ENCODE measurements at regions not wholly inside any gene's neighbourhood (a gene's known extent, or its start where the extent isn't known, plus 50 kb on each side); places are given as distances from the start of the nearest gene placed in this dataset.
"Not testable (repeated sequence)": the region's sequence is repeated elsewhere in the genome, so short reads cannot be mapped to it uniquely, and the experiment has no call there.

DNA sequence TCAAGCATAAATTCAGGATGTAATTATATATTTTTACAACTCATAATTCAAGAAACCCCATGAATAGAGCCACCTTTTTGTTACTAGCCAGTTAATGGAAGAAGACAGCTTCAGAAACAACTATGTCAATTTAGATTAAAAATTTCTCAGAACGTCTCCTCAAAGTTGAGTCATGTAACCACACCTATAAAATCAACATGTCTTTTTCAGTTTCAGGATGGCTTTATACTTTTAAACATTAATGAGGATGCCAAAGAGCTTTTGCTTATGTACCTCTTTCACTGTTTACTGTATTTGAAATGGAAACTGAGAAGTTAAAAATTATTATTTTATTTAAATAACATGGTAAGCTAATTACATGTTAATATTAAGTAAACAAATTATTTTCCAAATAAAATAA, 280.1 kb downstream of the PTH2R start:
- no peak for DNase-seq

DNA sequence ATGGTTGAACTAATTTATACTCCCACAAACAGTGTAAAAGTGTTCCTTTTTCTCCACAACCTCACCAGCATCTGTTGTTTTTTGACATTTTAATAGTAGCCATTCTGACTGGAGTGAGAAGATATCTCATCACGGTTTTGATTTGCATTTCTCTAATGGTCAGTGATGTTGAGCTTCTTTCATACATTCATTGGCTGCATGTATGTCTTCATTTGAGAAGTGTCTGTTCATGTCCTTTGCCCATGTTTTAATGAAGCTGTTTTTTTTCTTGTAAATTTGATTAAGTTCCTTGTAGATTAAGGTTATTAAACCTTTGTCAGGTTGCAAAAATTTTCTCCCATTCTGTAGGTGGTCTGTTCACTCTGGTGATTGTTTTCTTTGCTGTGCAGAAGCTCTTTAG, 281.1 kb downstream of the PTH2R start:
- DNase-seq, result not testable (repeated sequence)

DNA sequence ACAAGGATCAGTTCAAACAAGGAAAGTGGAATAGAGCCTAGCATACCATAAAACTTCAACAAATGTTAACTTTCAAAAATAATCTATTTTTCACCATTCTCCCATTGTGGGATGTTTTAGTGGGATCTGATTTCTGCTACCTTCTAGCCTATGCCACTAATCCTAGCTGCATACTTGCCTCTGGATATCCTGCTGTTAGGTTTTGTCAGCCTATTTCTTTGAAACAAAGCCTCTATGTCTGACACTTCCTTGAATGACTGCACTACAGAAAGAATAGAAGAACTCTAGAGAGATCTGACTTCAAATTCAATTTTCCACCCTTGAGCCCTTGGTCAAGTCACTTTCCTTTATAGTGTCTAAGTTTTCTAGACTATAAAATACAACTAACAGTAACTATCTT, 291.5 kb downstream of the PTH2R start:
- no peak for DNase-seq

DNA sequence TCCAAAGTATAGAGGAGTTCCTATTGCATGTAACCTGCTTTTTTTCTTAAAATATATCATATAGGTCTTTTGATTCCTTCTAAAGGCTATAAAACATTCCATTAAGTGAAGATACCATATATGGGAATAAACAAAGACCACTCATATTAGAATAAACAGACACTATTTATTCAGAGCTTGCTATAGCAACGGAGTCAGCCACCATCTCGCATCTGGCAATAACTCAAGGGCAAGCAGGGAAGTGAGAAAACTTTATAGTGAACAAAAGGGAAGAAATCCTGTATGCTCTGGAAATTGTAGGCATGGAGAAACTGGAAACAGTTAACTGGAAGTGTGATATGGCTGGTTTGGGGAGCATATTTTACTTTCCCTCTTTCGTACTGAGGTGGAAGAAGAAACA, 301.9 kb downstream of the PTH2R start:
- no peak for DNase-seq

DNA sequence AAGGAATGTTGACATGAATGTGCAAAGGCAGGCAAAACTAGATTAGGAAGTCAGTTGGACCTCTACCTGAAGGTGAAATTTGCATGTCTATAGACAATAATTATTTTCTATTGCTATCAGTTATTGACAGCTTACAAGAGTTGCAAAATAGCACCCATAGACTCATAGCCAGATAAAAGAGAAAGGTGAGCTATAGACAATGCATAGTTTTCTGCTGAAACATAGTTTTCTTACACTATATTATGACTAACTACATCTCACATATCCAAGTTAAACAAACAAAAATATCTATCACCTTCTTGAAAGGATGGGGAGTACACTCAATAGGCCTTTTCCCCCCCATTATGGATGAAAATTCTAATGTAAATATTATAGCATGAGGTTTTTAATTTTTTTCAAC, 305.0 kb downstream of the PTH2R start:
- no peak for DNase-seq

DNA sequence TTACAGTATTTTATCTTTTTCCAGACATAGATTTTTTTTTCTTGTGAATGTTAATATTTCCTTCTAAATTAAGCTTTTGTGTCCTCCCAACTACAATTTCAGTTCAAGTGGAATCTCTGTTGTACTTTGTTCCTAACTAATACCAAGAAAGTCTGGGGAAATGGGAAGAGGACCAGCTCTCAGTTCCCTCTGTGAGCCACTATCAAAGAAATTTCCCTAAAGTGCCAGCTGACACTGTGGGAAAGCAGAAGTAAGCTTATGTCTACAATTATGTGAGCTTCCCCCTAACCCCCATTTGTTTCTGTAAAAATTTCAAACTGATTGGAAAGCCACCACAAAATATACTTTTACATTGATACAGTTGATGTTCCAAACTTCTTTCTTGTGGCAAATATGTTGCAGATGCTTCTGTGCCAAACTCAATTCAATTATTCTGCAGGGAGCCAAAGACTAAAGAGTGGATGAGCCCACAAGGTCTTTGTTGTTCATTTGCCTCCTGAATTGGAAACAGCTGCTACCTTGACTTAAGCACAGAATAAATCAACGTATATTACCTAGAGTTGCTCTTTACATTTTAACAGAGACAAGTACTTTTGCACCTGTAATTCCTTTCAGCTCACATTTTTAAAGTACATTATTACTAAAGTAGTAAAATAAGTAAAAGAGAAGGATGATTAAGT, 306.6 kb downstream of the PTH2R start:
- no peak for DNase-seq

DNA sequence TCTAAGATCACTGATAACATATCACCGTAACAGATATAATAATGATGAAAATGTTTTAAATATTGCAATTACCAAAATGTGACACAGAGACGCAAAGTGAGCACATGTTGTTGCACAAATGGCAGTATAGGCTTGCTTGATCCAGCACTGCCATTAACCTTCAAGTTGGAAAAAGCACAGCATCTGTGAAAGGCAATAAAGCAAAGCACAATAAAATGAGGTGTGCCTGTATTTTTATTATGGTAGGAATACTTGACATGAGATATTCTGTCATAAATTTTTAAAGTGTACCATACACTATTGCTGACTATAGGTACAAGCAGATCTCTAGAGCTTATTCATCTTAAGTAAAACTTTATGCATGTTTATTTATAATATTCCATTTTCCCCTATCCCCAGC, 312.2 kb downstream of the PTH2R start:
- no peak for DNase-seq

DNA sequence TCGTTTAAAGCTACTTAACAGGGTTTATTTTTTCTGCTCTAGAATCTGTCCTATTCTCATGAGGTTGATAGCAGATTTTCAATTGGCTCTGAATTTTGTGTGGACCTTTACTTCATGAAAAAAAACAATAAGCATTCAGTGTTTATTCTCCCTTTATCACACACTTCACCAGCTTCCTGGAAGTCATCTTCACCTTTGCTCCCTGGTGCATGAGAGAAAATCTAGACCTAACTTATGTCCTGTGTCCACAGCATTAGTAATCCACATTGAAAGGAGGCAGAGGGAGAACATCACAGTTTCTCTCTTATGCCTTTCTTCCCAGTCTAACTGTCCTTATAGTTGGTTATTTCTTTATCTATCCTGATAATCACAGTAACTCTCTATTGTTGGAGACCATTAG, 316.1 kb downstream of the PTH2R start:
- DNase-seq, result no peak

DNA sequence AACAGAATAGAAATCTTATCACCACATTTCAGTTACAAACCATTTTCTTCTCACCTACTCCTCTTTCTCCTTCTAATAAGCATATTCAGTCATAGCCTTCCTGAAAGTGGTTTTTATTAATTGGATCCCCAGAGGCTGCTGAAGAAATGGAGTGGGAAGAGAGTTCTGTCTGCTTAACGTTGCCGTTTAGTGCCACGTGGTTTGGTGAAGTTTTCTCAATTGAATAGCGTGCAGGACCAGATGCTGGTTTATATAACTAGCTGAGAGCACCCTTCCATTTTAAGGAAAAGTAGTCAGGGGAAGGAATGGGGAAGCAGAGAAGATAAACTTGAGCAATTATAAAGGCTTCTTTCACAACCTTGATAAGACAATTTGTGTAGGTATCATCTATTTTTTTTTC, 318.7 kb downstream of the PTH2R start:
- DNase-seq, result no peak

DNA sequence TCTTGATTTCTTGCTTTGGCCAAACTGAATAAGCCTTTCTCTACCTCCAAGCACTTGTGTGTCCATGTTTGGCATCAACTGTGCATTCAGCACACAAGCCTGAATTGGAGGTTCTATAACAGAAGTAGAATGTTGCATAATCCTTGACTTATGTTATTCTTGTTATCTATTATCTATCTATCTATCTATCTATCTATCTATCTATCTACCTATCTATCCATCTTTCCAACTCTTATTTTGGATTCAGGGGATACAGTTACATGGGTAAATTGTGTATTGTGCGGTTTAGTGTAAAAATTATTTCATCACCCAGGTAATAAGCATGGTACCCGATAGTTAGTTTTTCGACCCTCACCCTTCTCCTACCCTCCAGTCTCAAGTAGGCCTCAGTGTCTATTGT, 319.6 kb downstream of the PTH2R start:
- no peak for DNase-seq

DNA sequence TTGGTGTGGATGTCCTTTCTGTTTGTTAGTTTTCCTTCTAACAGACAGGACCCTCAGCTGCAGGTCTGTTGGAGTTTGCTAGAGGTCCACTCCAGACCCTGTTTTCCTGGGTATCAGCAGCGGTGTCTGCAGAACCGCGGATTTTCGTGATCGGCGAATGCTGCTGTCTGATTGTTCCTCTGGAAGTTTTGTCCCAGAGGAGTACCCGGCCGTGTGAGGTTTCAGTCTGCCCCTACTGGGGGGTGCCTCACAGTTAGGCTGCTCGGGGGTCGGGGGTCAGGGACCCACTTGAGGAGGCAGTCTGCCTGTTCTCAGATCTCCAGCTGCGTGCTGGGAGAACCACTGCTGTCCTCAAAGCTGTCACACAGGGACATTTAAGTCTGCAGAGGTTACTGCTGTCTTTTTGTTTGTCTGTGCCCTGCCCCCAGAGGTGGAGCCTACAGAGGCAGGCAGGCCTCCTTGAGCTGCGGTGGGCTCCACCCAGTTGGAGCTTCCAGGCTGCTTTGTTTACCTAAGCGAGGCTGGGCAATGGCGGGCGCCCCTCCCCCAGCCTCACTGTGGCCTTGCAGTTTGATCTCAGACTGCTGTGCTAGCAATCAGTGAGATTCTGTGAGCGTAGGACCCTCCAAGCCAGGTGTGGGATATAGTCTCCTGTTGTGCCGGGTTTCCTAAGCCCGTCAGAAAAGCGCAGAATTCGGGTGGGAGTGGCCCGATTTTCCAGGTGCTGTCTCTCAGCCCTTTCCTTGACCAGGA, 345.2 kb downstream of the PTH2R start:
- DNase-seq, result not testable (repeated sequence)

DNA sequence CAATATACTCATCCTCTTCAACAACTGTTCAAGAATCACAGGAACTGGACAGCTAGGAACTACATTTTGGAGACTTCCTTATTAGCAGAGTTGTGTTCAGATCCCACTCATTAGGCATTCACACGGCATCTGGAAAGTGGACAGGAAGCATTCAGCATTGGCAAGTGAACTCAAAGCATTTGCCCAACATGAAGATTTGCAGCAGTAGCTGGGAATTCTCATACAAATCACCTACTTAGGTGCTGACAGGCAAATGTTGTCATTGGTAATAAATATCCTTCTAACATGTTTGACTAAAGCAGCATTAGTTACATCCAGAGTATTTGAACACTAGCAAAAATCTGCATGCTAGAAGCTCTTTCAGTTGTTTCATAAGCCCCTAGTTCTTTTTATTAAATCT, 350.8 kb downstream of the PTH2R start:
- DNase-seq, result no peak

DNA sequence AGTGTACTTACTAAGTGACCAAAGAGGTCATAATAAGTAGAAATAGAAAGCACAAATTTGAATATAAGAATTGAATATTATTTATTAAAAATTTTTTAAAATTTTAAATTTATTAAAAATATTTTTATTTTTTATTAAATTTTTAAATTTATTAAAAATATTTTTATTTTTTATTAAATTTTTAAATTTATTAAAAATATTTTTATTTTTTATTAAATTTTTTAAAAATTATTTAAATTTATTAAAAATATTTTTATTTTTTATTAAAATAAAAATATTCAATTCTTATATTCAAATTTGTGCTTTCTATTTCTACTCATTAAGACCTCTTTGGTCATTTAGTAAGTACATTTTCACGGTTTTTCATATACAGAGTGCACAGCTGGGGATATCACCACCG, 366.5 kb downstream of the PTH2R start:
- DNase-seq, result not testable (repeated sequence)

DNA sequence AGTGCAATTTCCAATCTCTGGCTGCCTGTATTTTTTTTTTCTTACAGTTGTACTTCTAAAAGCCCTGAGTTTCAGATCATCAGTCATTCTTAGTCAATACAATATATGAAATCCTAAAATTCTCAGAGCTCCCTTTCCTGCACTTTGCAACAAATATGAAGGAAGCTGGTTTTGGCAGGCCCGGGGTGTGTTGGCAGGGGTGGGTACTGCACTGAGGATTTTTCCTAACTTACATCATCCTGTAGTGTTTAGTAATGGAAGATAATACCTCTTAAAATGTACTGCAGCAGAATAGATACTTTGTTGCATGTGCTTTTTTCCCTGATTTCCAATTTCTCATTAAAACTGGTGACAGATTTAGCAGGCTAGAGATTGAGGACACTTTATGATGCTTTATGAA, 374.6 kb downstream of the PTH2R start:
- DNase-seq, result no peak

DNA sequence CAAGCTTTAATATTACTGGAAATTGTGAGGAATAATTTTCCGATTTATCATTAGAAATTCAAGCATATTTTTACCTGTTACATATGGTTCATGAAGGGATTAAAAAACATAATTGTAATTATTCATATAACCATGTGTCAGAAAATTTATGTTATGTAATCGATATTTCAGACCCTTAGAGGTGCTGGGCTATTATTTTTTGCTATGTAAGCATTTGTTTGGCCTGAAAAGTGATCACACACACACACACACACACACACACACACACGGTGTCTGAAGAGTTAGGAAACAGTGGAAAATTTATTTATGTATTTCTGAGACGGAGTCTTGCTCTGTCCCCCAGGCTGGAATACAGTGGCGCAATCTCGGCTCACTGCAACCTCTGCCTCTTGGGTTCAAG, 375.5 kb downstream of the PTH2R start:
- DNase-seq, result no peak

DNA sequence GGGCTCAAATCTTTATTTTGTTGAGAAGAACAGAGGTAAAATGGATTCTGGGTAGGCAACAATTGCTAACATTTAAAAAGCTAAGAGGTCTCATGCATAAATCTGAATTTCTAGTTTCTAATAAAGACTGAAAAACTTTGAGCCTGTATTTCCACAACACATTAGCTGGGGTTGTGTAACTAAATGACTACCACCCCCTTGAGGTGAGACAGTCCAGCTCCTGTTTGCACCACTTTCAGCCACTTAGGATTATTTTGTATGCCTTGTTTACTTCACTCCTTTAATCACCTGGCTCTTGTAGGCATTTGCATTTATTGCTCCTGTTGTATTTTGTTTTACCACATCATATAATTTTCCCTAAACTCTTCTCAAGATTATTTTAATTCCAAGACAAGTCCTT, 376.6 kb downstream of the PTH2R start:
- no peak for DNase-seq

DNA sequence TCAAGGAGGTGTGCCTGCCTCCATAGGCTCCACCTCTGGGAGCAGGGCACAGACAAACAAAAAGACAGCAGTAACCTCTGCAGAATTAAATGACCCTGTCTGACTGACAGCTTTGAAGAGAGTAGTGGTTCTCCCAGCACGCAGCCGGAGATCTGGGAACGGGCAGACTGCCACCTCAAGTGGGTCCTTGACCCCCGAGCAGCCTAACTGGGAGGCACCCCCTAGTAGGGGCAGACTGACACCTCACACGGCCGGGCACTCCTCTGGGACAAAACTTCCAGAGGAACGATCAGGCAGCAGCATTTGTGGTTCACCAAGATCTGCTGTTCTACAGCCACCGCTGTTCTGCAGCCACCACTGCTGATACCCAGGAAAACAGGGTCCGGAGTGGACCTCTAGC, 378.2 kb downstream of the PTH2R start:
- not testable (repeated sequence) for DNase-seq

DNA sequence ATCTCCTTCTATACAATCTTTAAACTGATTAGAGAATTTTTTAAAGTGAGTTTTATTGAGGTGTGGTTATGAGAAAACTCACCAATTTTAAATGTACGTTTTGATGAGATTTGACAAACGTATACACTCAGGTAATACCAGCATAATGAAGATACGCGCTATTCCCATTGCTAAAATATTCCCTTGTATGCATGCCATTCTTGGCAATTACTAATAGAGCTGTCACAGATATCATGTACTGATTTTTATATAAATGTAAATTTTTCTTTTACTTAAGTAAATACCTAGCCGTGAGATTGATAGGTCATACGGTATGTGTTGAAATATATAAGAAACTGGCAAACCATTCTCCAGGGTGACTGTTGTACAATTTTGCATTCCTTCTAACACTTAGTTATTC, 384.7 kb downstream of the PTH2R start:
- no peak for DNase-seq

DNA sequence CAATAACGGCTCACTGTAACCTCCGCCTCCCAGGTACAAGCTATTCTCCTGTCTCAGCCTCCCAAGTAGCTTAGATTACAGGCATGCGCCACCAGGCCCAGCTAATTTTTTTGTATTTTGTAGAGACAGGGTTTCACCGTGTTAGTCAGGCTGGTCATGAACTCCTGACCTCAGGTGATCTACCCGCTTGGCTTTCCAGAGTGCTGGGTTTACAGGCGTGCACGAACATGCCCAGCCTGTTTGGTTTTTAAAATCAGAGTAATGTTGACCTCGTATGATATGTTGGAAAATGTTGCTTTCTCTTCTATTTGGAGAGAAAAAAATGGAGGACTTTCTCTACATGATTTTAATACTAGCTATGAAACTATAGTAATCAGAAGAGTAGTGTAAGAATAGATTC, 386.2 kb downstream of the PTH2R start:
- DNase-seq, result no peak

DNA sequence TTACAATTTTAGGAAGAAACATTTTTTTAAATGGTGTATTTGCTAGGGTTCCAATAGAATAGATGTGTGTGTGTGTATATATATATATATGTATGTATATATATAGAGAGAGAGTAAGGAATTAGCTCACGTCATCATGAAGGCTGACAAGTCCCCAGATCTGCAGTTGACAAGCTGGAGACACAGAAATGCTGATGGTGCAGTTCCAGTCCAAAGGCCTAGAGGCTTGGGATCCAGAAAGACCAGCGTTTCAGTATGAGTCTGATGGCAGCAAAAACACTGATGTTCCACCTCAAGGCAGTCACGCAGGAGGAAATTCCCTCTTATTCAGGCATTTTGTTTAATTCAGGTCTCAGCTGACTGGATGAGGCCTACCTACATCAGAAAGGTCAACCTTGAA, 386.8 kb downstream of the PTH2R start:
- DNase-seq, result no peak

DNA sequence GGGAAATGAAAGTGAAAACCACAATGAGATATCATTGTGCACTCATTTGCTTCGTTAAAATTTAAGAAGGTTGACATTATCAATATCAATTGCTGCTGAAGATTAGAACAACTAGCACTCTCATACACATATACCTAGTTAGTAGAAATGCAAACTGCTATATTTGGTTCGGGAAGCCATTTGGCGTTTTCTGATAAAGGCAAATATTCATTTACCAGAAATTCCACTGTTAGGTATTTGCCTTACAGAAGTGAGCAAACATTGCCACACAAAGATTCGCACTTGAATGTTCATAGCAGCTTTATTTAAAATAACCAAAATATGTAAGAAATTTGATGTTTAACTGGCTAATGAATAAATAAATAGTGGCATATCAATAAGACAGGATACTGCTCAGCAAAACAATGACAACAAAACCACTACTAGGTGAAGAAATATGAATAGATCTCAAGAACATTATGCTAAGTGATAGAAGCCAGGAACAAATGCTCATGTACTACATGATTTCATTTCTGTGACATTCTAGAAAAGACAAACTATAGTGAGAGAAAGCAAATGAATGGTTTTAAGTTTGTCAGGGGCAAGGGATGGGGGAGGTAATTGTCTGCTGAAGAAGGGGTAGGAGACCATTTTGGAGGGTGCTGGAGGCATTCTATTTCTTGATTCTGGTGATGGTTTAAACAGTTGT, 387.8 kb downstream of the PTH2R start:
- DNase-seq, result no peak

DNA sequence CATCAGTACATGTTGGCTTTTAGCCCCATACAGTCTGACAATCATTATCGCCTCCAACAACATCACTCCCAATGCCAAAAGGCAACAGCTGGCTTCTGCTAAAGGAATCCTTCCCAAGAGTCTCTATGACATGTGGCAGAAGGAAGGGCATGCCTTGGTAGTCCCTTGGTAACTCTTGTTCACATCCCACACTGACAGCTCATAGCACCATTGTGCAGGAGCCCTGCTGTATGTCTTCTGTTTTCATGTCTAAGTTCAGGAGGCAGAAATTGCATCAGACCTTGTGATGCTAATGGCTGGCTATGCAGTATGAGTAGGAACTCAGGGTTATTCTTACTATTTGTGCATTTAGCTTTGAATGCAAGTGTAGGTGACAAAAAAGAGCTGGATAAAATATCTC, 392.1 kb downstream of the PTH2R start:
- DNase-seq, result no peak

DNA sequence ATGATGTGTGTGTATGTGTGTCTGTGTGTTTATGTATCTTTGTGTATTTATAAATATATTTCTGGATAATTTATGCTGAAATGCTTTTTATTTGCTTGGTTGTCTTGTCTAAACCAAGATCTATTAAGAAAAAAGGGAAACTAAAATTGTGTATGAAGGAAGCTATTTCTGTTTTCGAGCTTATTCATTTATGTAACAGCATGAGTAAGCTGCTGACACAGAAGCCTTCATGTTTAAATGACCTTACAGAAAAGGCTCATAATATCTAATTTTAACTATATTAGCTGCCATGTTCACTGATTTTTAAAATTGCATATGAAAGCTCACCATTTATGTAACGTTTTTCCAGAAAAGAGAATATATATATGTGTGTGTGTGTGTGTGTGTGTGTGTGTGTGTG, 392.8 kb downstream of the PTH2R start:
- DNase-seq, result no peak

DNA sequence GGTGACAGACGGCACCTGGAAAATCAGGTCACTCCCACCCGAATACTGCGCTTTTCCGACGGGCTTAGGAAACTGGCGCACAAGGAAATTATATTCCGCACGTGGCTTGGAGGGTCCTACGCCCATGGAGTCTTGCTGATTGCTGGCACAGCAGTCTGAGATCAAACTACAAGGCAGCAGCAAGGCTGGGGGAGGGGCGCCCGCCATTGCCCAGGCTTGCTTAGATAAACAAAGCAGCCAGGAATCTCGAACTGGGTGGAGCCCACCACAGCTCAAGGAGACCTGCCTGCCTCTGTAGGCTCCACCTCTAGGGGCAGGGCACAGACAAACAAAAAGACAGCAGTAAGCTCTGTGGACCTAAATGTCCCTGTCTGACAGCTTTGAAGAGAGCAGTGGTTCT, 394.3 kb downstream of the PTH2R start:
- DNase-seq, result not testable (repeated sequence)
